HFF-Myc (cell line): ENCODE measurements at regions not wholly inside any gene's neighbourhood (a gene's known extent, or its start where the extent isn't known, plus 50 kb on each side); places are given as distances from the start of the nearest gene placed in this dataset.

Experiments used
- DNase-seq: peaks from one replicate; pipeline ENCODE4 v3.0.0-alpha.2; 2011; ENCODE audit warnings: low read depth; ENCODE audit errors: extremely low read depth
- H3K4me3 ChIP-seq: replicated peaks from 2 replicates; pipeline ENCODE4 v1.5.1; 2011; ENCODE audit warnings: low read depth, mild to moderate bottlenecking, control low read depth, low read length
- CTCF ChIP-seq: IDR thresholded peaks from 2 replicates; pipeline ENCODE4 v1.5.1; 2012; ENCODE audit warnings: mild to moderate bottlenecking, low read depth, low read length, control low read depth; ENCODE audit errors: missing control alignments

GRCh38 chr6:66245231-66245630 is 538.2 kb upstream of the EYS start:
- no peak for DNase-seq

GRCh38 chr6:66238851-66239250 is 531.8 kb upstream of the EYS start:
- TF ChIP-seq CTCF: no peak
- H3K4me3 ChIP-seq: no peak overlapping the region
- no peak for DNase-seq

More at GRCh38 chr6:66245231-66245630, 538.2 kb upstream of the EYS start:
- H3K4me3 ChIP-seq: no peak overlapping the region
- TF ChIP-seq CTCF: no peak

GRCh38 chr6:66232890-66233289 is 525.9 kb upstream of the EYS start:
- TF ChIP-seq CTCF: no peak
- H3K4me3 ChIP-seq: no peak overlapping the region
- no peak for DNase-seq

- no peak overlapping the region for H3K4me3 ChIP-seq
- TF ChIP-seq CTCF: no peak
- no peak for DNase-seq
These were observed 523.6 kb upstream of the EYS start for GRCh38 chr6:66230591-66230990.

- no peak for TF ChIP-seq CTCF
- DNase-seq: no peak
- no peak overlapping the region for H3K4me3 ChIP-seq
These were observed 519.1 kb upstream of the EYS start for GRCh38 chr6:66226109-66226508.

- no peak for DNase-seq
- TF ChIP-seq CTCF: no peak
- no peak overlapping the region for H3K4me3 ChIP-seq
These were observed 503.9 kb upstream of the EYS start for GRCh38 chr6:66210964-66211363.

- TF ChIP-seq CTCF: no peak
- H3K4me3 ChIP-seq: no peak overlapping the region
- DNase-seq: no peak
These were observed 493.4 kb upstream of the EYS start for GRCh38 chr6:66200390-66200789.
